SU-DHL-6 (cell line): ENCODE measurements at regions not wholly inside any gene's neighbourhood (a gene's known extent, or its start where the extent isn't known, plus 50 kb on each side); places are given as distances from the start of the nearest gene placed in this dataset.

ENCODE experiments used
- H2AFZ ChIP-seq: fragments of 200-600 bp; sonication (generic); 2 replicates; pipeline ENCODE4 v1.6.1; 2014; ENCODE audit warnings: low read depth, mild to moderate bottlenecking, moderate library complexity, mixed read lengths, antibody characterized with exemption, low read length; ENCODE audit not compliant: severe bottlenecking
- H3F3A ChIP-seq: fragments of 200-600 bp; shearing (Covaris generic); 2 replicates; pipeline ENCODE4 v1.6.0; 2016; ENCODE audit warnings: antibody characterized with exemption, mild to moderate bottlenecking; ENCODE audit not compliant: insufficient read depth
- H3K27ac ChIP-seq: fragments of 200-600 bp; sonication (generic); 2 replicates; pipeline ENCODE4 v1.5.1; 2016; ENCODE audit warnings: low read depth, mild to moderate bottlenecking, low read length, moderate library complexity, mixed read lengths
- H3K27me3 ChIP-seq: fragments of 200-600 bp; sonication (generic), shearing (Covaris generic); 2 replicates; pipeline ENCODE4 v1.6.0; 2014; ENCODE audit warnings: mild to moderate bottlenecking, low read length
- H3K36me3 ChIP-seq: fragments of 200-600 bp; sonication (generic); 2 replicates; pipeline ENCODE4 v1.6.1; 2014; ENCODE audit warnings: mild to moderate bottlenecking, low read length, mixed read lengths
- H3K4me2 ChIP-seq: fragments of 300-600, 200-600 bp; shearing (Covaris generic), sonication (generic); 2 replicates; pipeline ENCODE4 v1.6.0; 2014; ENCODE audit warnings: low read length, low read depth, mild to moderate bottlenecking; ENCODE audit not compliant: poor library complexity, severe bottlenecking
- H3K4me3 ChIP-seq: fragments of 200-600 bp; sonication (generic); 2 replicates; pipeline ENCODE4 v1.5.1; 2014; ENCODE audit warnings: antibody characterized with exemption, low read length, mild to moderate bottlenecking, mixed read lengths; ENCODE audit not compliant: insufficient read depth, poor library complexity, severe bottlenecking
- H3K79me2 ChIP-seq: fragments of 200-600 bp; sonication (generic); 2 replicates; pipeline ENCODE4 v1.6.1; 2014; ENCODE audit warnings: mild to moderate bottlenecking, low read length, moderate library complexity; ENCODE audit not compliant: insufficient read depth
- H3K9ac ChIP-seq: fragments of 200-600 bp; sonication (generic); 2 replicates; pipeline ENCODE4 v1.7.0; 2014; ENCODE audit warnings: mild to moderate bottlenecking, low read length
- H3K9me2 ChIP-seq: fragments of 200-600 bp; sonication (generic); replicated peaks from 2 replicates; pipeline ENCODE4 v1.6.1; 2014; ENCODE audit warnings: low read length; ENCODE audit not compliant: insufficient read depth
- H3K9me3 ChIP-seq: fragments of 200-600 bp; sonication (generic); 2 replicates; pipeline ENCODE4 v1.6.1; 2014; ENCODE audit warnings: low read length, mixed read lengths; ENCODE audit not compliant: insufficient read depth
- H4K20me1 ChIP-seq: fragments of 200-600 bp; sonication (generic); 2 replicates; pipeline ENCODE4 v1.6.1; 2014; ENCODE audit warnings: low read depth, mild to moderate bottlenecking, antibody characterized with exemption, low read length, moderate library complexity, mixed read lengths
- CTCF ChIP-seq: fragments of 200-600 bp; sonication (generic); IDR thresholded peaks from one replicate; pipeline ENCODE4 v1.5.1; 2017; ENCODE audit warnings: antibody characterized with exemption, mild to moderate bottlenecking, low read length, moderate library complexity; ENCODE audit not compliant: insufficient read depth, poor library complexity, severe bottlenecking
- EZH2phosphoT487 ChIP-seq: fragments of 200-600 bp; sonication (generic), shearing (Covaris generic); conservative IDR thresholded peaks from 2 replicates; pipeline ENCODE4 v1.6.1; 2018; ENCODE audit warnings: mild to moderate bottlenecking, antibody characterized with exemption, low read length, moderate library complexity, mixed read lengths

GRCh38 chr2:147363181-147363580 is 481.6 kb upstream of the ACVR2A start:
- no peaks in the 10 kb centered on the region for H3F3A ChIP-seq
- H3K79me2 ChIP-seq = no peaks in the 10 kb centered on the region
- no peaks in the 10 kb centered on the region for H3K27me3 ChIP-seq
- no peak overlapping the region for H2AFZ ChIP-seq
- TF ChIP-seq CTCF (no peak), EZH2phosphoT487 (no peak)
- no peaks in the 10 kb centered on the region for H3K9me3 ChIP-seq
- H3K36me3 ChIP-seq = no peaks in the 10 kb centered on the region
- H4K20me1 ChIP-seq = no peaks in the 10 kb centered on the region
- H3K4me3 ChIP-seq = no peak overlapping the region
- no peak overlapping the region for H3K27ac ChIP-seq
- no peak overlapping the region for H3K9ac ChIP-seq
- no peaks in the 10 kb centered on the region for H3K9me2 ChIP-seq
- no peak overlapping the region for H3K4me2 ChIP-seq

DNA sequence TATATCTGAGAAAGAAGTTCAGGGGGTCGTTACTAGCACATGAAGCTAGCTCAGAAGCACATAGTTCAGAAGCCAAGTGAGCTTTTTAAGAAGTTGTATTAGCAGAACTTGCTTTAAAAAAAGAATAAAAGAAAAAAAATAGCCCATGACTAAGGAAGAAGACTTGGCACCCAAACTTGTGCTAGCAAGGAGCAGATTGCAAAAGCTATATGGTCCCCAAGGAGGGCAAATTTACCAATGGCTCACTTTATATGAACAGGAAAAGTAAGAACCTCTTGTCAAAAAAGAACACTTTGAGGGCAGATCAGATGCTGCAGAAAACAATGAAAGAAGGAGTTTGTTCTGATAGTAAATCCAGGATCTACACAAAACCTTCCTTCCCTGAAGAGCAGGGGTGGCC is 486.5 kb upstream of the ACVR2A start:
- H3K4me3 ChIP-seq = no peak overlapping the region
- no peak overlapping the region for H2AFZ ChIP-seq
- no peaks in the 10 kb centered on the region for H3K9me2 ChIP-seq
- H3K36me3 ChIP-seq = no peaks in the 10 kb centered on the region
- H3K9ac ChIP-seq = no peak overlapping the region
- no peak for TF ChIP-seq CTCF
- TF ChIP-seq EZH2phosphoT487 = no peak
- no peaks in the 10 kb centered on the region for H3F3A ChIP-seq
- H4K20me1 ChIP-seq = no peaks in the 10 kb centered on the region
- no peaks in the 10 kb centered on the region for H3K27me3 ChIP-seq
- H3K79me2 ChIP-seq = no peaks in the 10 kb centered on the region
- H3K9me3 ChIP-seq = no peaks in the 10 kb centered on the region
- H3K4me2 ChIP-seq = no peak overlapping the region
- no peak overlapping the region for H3K27ac ChIP-seq

DNA sequence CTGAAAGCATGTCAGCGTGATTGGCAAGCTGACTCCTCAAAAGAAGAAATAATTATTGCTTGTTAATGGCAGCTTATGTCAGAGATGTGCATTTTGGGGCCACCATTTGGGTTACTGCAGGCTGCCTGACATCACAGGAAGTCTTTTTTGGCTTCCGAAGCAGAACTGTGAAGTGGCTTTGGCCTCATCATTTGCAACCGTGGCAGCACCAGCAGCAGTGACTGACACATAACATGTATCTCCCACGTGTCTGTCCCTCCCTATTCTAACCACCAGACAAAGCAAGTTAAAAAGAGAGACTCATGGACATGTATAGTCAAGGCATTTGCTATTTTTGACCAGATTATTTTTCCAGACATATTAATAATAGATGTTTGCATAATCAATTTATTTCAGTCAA is 488.7 kb upstream of the ACVR2A start:
- H3K27ac ChIP-seq = no peak overlapping the region
- H3K9ac ChIP-seq = no peak overlapping the region
- no peaks in the 10 kb centered on the region for H4K20me1 ChIP-seq
- no peaks in the 10 kb centered on the region for H3K27me3 ChIP-seq
- H3K4me3 ChIP-seq = no peak overlapping the region
- no peaks in the 10 kb centered on the region for H3K79me2 ChIP-seq
- no peaks in the 10 kb centered on the region for H3K9me3 ChIP-seq
- no peaks in the 10 kb centered on the region for H3K36me3 ChIP-seq
- no peaks in the 10 kb centered on the region for H3F3A ChIP-seq
- H3K9me2 ChIP-seq = no peaks in the 10 kb centered on the region
- no peak overlapping the region for H3K4me2 ChIP-seq
- TF ChIP-seq CTCF (no peak), EZH2phosphoT487 (no peak)
- H2AFZ ChIP-seq = no peak overlapping the region

- Histone ChIP-seq H4K20me1 (no peaks in the 10 kb centered on the region), H3K27ac (no peak overlapping the region), H3K4me2 (no peak overlapping the region), H3K79me2 (no peaks in the 10 kb centered on the region), H3K27me3 (no peaks in the 10 kb centered on the region), H2AFZ (no peak overlapping the region), H3K9me3 (no peaks in the 10 kb centered on the region), H3K9me2 (no peaks in the 10 kb centered on the region), H3F3A (no peaks in the 10 kb centered on the region), H3K9ac (no peak overlapping the region), H3K4me3 (no peak overlapping the region), H3K36me3 (no peaks in the 10 kb centered on the region)
- TF ChIP-seq CTCF = no peak
- TF ChIP-seq EZH2phosphoT487 = no peak
Measured at GRCh38 chr2:147355706-147356105, 489.1 kb upstream of the ACVR2A start.
